PFSK-1 (cell line): ENCODE measurements at regions not wholly inside any gene's neighbourhood (a gene's known extent, or its start where the extent isn't known, plus 50 kb on each side); places are given as distances from the start of the nearest gene placed in this dataset.

Experiments
- POLR2AphosphoS5 ChIP-seq: IDR thresholded peaks from 2 replicates; pipeline ENCODE4 v1.6.1; 2012; ENCODE audit warnings: low read depth, mild to moderate bottlenecking, control low read depth, low read length, moderate library complexity
- SIN3A ChIP-seq: IDR thresholded peaks from 2 replicates; pipeline ENCODE4 v1.6.1; 2012; ENCODE audit warnings: mild to moderate bottlenecking, low read length, moderate library complexity, borderline replicate concordance; ENCODE audit not compliant: insufficient read depth
- TAF1 ChIP-seq: IDR thresholded peaks from 2 replicates; pipeline ENCODE4 v1.6.1; 2012; ENCODE audit warnings: low read length, control low read depth, borderline replicate concordance; ENCODE audit not compliant: insufficient read depth
- TF ChIP-seq, protein P1 (sequence below), 2 experiments: IDR thresholded peaks; 2 replicates each; pipeline versions ENCODE4 v1.6.1 to v1.8.0; 2011 to 2012; ENCODE audit warnings: low read depth in 2 of 2, low read length in 2 of 2, control low read depth in 1 of 2, inconsistent platforms in 1 of 2, mild to moderate bottlenecking in 1 of 2, moderate library complexity in 1 of 2; ENCODE audit not compliant: insufficient read depth in 1 of 2

DNA sequence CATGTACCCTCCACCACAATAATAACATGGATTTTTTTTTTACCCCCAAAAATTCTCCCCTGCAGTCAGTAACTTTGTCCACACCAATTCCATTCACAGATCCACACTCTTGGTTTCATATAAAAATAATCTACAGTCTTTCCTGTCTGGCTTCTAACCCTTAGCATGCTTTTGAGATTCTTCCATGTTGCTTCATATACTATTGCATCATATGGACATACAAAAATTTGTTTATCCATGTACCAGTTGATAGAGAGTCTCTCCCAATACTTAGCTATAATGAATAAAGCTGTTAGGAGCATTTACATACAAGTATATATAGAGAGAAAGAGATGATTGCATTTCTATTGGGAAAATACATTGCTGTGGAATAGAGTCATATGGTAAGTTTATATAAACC, 575.0 kb downstream of the XPNPEP1 start:
- TF ChIP-seq POLR2AphosphoS5 (no peak), SIN3A (no peak), TAF1 (no peak)
- TF ChIP-seq, protein P1, sequence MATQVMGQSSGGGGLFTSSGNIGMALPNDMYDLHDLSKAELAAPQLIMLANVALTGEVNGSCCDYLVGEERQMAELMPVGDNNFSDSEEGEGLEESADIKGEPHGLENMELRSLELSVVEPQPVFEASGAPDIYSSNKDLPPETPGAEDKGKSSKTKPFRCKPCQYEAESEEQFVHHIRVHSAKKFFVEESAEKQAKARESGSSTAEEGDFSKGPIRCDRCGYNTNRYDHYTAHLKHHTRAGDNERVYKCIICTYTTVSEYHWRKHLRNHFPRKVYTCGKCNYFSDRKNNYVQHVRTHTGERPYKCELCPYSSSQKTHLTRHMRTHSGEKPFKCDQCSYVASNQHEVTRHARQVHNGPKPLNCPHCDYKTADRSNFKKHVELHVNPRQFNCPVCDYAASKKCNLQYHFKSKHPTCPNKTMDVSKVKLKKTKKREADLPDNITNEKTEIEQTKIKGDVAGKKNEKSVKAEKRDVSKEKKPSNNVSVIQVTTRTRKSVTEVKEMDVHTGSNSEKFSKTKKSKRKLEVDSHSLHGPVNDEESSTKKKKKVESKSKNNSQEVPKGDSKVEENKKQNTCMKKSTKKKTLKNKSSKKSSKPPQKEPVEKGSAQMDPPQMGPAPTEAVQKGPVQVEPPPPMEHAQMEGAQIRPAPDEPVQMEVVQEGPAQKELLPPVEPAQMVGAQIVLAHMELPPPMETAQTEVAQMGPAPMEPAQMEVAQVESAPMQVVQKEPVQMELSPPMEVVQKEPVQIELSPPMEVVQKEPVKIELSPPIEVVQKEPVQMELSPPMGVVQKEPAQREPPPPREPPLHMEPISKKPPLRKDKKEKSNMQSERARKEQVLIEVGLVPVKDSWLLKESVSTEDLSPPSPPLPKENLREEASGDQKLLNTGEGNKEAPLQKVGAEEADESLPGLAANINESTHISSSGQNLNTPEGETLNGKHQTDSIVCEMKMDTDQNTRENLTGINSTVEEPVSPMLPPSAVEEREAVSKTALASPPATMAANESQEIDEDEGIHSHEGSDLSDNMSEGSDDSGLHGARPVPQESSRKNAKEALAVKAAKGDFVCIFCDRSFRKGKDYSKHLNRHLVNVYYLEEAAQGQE (IDR thresholded peaks at IDR 0.05; ENCODE audit: insufficient read depth in 1 of 2, low read depth in 2 of 2, low read length in 2 of 2): no peak
